GM21390 (cell line): ENCODE measurements at regions not wholly inside any gene's neighbourhood (a gene's known extent, or its start where the extent isn't known, plus 50 kb on each side); places are given as distances from the start of the nearest gene placed in this dataset.
"Not testable (repeated sequence)": the region's sequence is repeated elsewhere in the genome, so short reads cannot be mapped to it uniquely, and the experiment has no call there.

Experiments
- ATAC-seq: cut with Tn5 transposase; IDR thresholded peaks from one replicate; pipeline ENCODE4 v1.9.1; 2021; ENCODE audit not compliant: unreplicated experiment

- ATAC-seq, result no peak
Measured at GRCh38 chr4:134145369-134145768, 56.2 kb downstream of the PABPC4L start.

GRCh38 chr4:134144337-134144736 lies 57.3 kb downstream of the PABPC4L start:
- no peak for ATAC-seq

GRCh38 chr4:134141728-134142127 lies 59.9 kb downstream of the PABPC4L start:
- no peak for ATAC-seq

GRCh38 chr4:134139188-134139587 lies 62.4 kb downstream of the PABPC4L start:
- ATAC-seq, result no peak

- no peak for ATAC-seq
Measured at GRCh38 chr4:134132086-134132783, 69.4 kb downstream of the PABPC4L start.

DNA sequence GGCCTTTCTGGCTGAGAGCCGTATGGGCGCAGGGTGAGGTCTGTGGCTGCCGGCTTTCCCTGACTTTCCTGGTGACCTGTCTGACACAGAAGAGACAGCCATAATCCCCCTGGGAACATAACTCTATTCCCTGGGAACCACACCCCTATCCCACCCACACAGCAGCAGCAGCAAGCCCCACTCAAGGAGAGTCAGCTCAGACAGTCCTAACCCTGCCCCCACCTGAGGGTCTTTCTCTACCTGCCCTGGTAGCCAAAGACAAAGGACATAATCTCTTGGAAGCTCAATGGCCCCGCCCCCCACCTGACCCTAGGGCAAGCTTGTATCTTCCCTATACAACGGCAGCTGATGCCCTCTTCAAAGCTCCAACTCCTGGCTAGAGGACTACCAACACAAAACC lies 74.6 kb downstream of the PABPC4L start:
- ATAC-seq, result no peak

DNA sequence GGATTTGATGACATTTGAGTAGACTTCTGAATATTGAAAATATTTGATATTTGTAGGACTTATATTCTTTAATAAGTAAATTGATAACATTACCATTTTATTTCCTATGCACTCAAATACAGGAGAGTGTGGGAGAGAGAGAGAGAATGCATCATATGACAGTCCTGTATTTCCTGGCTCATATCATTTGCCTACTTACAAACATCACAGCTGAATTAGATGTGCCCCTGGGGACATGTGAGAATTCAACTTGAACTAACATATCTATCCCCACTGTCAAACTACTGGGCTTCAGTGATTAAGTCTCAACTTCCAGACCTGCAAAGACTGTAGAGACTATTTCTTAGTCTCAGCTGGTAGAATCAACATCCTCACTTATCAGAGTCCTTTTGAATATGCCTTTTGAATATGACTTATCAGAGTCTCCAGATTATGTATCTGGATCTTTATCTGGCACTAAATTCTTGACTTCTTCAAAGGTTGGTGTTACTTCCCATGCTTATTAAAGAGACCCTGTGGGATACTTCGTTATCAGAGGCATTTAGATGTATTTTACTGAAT lies 75.5 kb downstream of the PABPC4L start:
- no peak for ATAC-seq

- ATAC-seq, result no peak
Measured at GRCh38 chr4:134122903-134123302, 78.7 kb downstream of the PABPC4L start.

DNA sequence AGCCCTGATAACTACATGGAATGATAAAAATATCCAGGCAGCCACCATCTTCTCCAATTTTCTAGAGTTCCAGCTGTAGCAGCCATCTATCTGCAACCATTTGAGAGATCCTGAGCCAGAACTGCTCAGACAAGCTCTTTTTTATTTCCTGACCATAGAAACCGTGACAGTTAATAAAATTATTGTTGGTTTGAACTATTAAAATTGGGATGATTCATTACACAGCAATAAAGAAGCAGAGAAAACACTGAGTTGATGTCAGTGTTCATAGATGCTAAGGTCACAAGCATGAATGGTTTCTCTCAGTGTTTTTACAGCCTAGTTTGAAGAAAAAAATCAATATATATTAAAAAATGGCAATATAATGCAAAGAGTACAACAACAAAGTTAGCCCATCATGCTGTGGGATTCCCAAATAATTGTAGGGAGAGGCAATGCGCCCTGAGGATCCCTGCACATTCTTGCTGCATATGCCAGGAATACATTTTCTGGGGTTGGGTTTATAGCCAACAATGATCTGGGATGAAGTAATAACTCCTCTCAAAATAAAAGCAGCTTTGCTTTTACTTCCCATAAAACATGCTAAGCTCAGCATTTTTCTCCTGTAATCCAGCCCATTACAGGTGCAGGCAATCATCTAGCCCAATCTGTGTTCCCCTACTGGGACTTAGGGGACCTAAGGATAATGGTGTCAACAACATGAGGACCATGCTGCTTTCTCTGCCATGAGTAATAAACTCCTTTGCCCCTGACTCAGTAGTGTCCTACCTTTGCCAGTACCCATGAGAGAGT lies 84.0 kb downstream of the PABPC4L start:
- no peak for ATAC-seq

DNA sequence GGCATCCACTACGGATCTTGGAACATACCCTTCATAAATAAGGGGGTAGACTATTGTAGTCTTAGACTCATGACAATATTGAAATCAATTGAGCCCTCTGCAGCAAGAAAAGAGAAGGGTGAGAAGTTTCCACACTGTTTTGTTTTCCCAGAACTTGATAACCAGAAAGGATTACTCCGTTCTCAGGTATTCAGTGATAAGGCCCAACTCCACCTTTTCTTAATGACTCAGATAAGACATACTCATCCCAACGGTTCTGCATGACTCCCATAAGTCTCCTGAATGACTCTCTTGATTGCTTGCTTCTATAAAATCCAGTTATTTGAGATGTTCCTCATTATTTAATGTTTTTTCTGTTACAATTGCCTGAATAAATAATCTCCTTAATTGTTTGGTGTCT lies 111.7 kb downstream of the PABPC4L start:
- no peak for ATAC-seq

DNA sequence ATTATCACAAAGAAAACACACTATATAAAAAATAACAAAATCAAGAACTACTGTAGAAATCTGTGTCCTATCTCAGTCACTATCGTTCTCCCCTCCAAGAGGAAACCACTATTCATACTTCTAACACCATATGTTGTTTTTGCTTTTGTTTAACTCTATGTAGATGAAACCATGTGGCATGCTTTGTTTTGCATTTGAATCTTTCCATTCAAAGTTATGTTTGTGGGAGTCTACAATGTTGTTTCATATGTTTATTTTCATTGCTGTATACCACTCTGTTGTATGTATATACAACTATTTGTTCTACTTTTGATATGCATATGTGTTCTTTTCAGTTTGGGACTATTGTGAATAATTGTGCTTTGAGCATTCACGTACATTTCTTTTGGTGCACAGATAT lies 116.1 kb downstream of the PABPC4L start:
- no peak for ATAC-seq

GRCh38 chr4:134079085-134079484 lies 122.5 kb downstream of the PABPC4L start:
- not testable (repeated sequence) for ATAC-seq

GRCh38 chr4:134078230-134078914 lies 123.2 kb downstream of the PABPC4L start:
- peak; percentile 90 for ATAC-seq

DNA sequence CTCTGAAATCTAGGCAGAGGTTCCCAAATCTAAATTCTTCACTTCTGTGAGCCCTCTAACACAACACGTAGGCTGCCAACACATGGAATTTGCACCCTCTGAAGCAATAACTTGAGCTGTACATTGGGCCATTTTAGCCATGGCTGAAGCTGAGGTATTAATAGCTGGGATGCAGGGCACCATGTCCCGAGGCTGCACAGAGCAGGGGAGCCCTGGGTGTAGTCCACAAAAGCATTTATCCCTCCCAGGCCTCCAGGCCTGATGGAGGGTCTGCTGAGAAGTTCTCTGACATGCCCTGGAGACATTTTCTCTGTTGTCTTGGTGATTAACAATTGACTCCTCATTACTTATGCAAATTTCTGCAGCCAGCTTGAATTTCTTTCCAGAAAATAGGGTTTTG lies 127.9 kb downstream of the PABPC4L start:
- ATAC-seq, result no peak

- ATAC-seq, result no peak
Measured at GRCh38 chr4:134072137-134072536, 129.5 kb downstream of the PABPC4L start.

DNA sequence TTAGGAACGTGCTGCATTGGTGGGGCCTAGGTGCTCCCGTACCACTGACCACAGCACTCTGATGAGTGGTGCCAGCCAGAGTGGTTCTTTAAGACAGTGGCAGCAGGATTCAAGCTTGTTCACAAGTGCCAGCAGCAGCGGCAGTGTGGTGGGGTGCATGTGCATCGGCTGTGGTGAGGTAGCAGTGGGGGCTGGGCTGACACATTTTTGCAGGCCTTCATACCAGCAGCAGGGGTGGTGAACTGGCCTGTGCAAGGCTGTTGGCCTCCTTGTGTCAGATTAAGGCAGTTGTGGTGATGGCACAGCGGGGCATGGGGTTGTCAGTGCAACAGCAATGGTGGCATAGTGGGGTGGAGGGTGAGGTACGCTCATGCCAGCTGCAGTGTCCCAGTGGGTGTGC lies 131.4 kb downstream of the PABPC4L start:
- ATAC-seq, result no peak

- no peak for ATAC-seq
Measured at GRCh38 chr4:134057356-134057755, 144.2 kb downstream of the PABPC4L start.

DNA sequence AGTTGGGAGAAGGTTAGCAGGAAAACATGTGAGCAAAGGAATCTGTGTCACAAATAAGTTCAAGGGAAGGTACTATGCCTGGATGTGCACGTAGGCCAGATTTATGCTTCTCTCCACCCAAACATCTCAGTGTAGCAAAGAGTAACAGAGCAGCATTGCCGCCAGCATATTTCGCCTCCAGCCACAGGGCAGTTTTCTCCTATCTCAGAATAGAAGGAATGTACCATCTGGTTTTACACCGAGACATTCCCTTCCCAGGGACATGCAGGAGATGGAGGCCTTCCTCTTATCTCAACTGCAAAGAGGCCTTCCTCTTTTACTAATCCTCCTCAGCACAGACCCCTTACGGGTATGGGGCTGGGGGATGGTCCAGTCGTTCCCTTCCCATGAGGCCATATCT lies 155.4 kb downstream of the PABPC4L start:
- not testable (repeated sequence) for ATAC-seq

- ATAC-seq, result no peak
Measured at GRCh38 chr4:134045411-134045810, 156.2 kb downstream of the PABPC4L start.

GRCh38 chr4:134043266-134043665 lies 158.3 kb downstream of the PABPC4L start:
- ATAC-seq, result no peak

GRCh38 chr4:134028421-134028820 lies 173.2 kb downstream of the PABPC4L start:
- ATAC-seq, result no peak

DNA sequence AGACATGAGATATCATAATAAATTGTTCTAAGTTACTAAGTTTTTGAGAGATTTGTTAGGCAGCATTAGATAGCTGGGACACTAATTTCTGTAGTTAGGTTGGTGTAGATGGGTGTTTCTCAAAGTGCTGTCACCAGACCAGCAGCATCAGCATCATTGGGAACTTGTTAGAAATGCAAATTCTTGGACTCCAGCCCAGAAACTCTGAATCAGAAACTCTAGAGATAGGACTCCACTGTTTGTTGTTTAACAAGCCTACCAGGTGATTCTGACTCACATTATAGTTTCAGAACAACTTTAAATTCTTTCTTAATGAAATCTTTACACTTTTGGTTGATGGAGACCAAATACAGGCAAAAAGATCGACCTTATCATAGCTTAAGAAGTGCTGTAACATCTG lies 173.7 kb downstream of the PABPC4L start:
- ATAC-seq, result no peak
